HEK293 (cell line): ENCODE measurements at regions not wholly inside any gene's neighbourhood (a gene's known extent, or its start where the extent isn't known, plus 50 kb on each side); places are given as distances from the start of the nearest gene placed in this dataset.

Experiments used
- CTCF ChIA-PET: fragments of 350-600 bp; formaldehyde crosslinking; extraction: SDS; loops from one replicate; lab custom pipeline; 2021; ENCODE audit warnings: antibody characterized with exemption; lab: Yijun Ruan, JAX
- POLR2A ChIA-PET: fragments of 300-600 bp; formaldehyde crosslinking; extraction: SDS; loops from one replicate; lab custom pipeline; 2020; ENCODE audit warnings: antibody characterized with exemption, inconsistent platforms; lab: Yijun Ruan, JAX
- H3K27ac ChIP-seq: fragments of 200-500 bp; sonication (Bioruptor generic); 2 replicates; pipeline ENCODE4 v1.5.1; 2014; ENCODE audit warnings: low read depth, low read length, control low read depth, inconsistent platforms; ENCODE audit errors: extremely low read depth
- H3K36me3 ChIP-seq, 2 experiments: fragments of 200-500 bp in 1 of 2; sonication (Bioruptor generic) in 1 of 2; 1 replicate in 1 of 2; 2 replicates in 1 of 2; pipeline ENCODE4 v1.5.1; 2014 to 2017; ENCODE audit warnings: inconsistent platforms in 2 of 2, low read length in 2 of 2; ENCODE audit not compliant: control insufficient read depth in 2 of 2, insufficient read depth in 1 of 2
- H3K4me1 ChIP-seq: fragments of 200-500 bp; sonication (Bioruptor generic); 2 replicates; pipeline ENCODE4 v1.5.1; 2014; ENCODE audit warnings: mild to moderate bottlenecking, low read length, inconsistent platforms; ENCODE audit not compliant: control insufficient read depth, insufficient read depth
- H3K4me3 ChIP-seq: 2 replicates; pipeline ENCODE4 v1.5.1; 2011; ENCODE audit warnings: low read depth, mild to moderate bottlenecking, control low read depth, low read length, moderate library complexity
- H3K9me3 ChIP-seq: fragments of 200-500 bp; sonication (Bioruptor generic); 2 replicates; pipeline ENCODE4 v1.5.1; 2014; ENCODE audit warnings: low read depth, low read length, inconsistent platforms; ENCODE audit not compliant: control insufficient read depth, insufficient read depth
- CTCF ChIP-seq: fragments of 450-650 bp; formaldehyde crosslinking; IDR thresholded peaks from 2 replicates; pipeline ENCODE4 v1.5.1; 2016; ENCODE audit warnings: missing biosample characterization, missing genetic modification characterization
- HOXA7 ChIP-seq: sonication (generic); formaldehyde crosslinking; IDR thresholded peaks from 2 replicates; pipeline ENCODE4 v1.8.1; 2022; ENCODE audit warnings: missing genetic modification reagents, borderline replicate concordance
- KLF16 ChIP-seq: fragments of 450-650 bp; formaldehyde crosslinking; IDR thresholded peaks from 2 replicates; pipeline ENCODE4 v1.5.1; 2017; ENCODE audit warnings: missing biosample characterization, missing genetic modification characterization
- KLF7 ChIP-seq: fragments of 450-650 bp; formaldehyde crosslinking; IDR thresholded peaks from 2 replicates; pipeline ENCODE4 v1.5.1; 2016; ENCODE audit warnings: missing biosample characterization, missing genetic modification characterization, borderline replicate concordance
- OVOL3 ChIP-seq: fragments of 450-650 bp; formaldehyde crosslinking; IDR thresholded peaks from 2 replicates; pipeline ENCODE4 v1.5.1; 2016; ENCODE audit warnings: missing biosample characterization, missing genetic modification characterization
- PRDM4 ChIP-seq: fragments of 450-650 bp; formaldehyde crosslinking; IDR thresholded peaks from 2 replicates; pipeline ENCODE4 v1.5.1; 2017; ENCODE audit warnings: missing biosample characterization, missing genetic modification characterization
- SCRT2 ChIP-seq: fragments of 450-650 bp; formaldehyde crosslinking; IDR thresholded peaks from 2 replicates; pipeline ENCODE4 v1.5.1; 2016; ENCODE audit warnings: missing biosample characterization, missing genetic modification characterization
- ZBTB8A ChIP-seq: fragments of 450-650 bp; formaldehyde crosslinking; IDR thresholded peaks from 2 replicates; pipeline ENCODE4 v1.5.1; 2016; ENCODE audit warnings: missing biosample characterization, missing genetic modification characterization
- ZFHX2 ChIP-seq: fragments of 450-650 bp; formaldehyde crosslinking; conservative IDR thresholded peaks from 2 replicates; pipeline ENCODE4 v1.5.1; 2016; ENCODE audit warnings: missing biosample characterization, missing genetic modification characterization
- ZNF18 ChIP-seq: fragments of 450-650 bp; formaldehyde crosslinking; IDR thresholded peaks from 2 replicates; pipeline ENCODE4 v1.5.1; 2016; ENCODE audit warnings: missing biosample characterization, missing genetic modification characterization
- ZNF23 ChIP-seq: fragments of 450-650 bp; formaldehyde crosslinking; IDR thresholded peaks from 2 replicates; pipeline ENCODE4 v1.5.1; 2016; ENCODE audit warnings: missing biosample characterization, missing genetic modification characterization, borderline replicate concordance
- ZNF280D ChIP-seq: fragments of 450-650 bp; formaldehyde crosslinking; IDR thresholded peaks from 2 replicates; pipeline ENCODE4 v1.5.1; 2016; ENCODE audit warnings: missing biosample characterization, missing genetic modification characterization
- ZNF335 ChIP-seq: fragments of 450-650 bp; formaldehyde crosslinking; conservative IDR thresholded peaks from 2 replicates; pipeline ENCODE4 v1.5.1; 2016; ENCODE audit warnings: missing biosample characterization, missing genetic modification characterization
- ZNF530 ChIP-seq: fragments of 450-650 bp; formaldehyde crosslinking; IDR thresholded peaks from 2 replicates; pipeline ENCODE4 v1.5.1; 2016; ENCODE audit warnings: low read depth, missing biosample characterization, missing genetic modification characterization
- ZNF549 ChIP-seq: fragments of 450-650 bp; IDR thresholded peaks from 2 replicates; pipeline ENCODE4 v1.5.1; 2018; ENCODE audit warnings: missing biosample characterization, missing genetic modification characterization, mild to moderate bottlenecking, inconsistent platforms, moderate library complexity
- ZNF701 ChIP-seq: fragments of 450-650 bp; formaldehyde crosslinking; IDR thresholded peaks from 2 replicates; pipeline ENCODE4 v1.5.1; 2016; ENCODE audit warnings: missing biosample characterization, missing genetic modification characterization
- TF ChIP-seq, protein P1 (sequence below): fragments of 450-650 bp; formaldehyde crosslinking; IDR thresholded peaks from 2 replicates; pipeline ENCODE4 v1.5.1; 2016; ENCODE audit warnings: missing biosample characterization, missing genetic modification characterization, borderline replicate concordance
- TF ChIP-seq, protein P2 (sequence below): fragments of 450-650 bp; formaldehyde crosslinking; IDR thresholded peaks from 2 replicates; pipeline ENCODE4 v1.5.1; 2017; ENCODE audit warnings: missing biosample characterization, missing genetic modification characterization

DNA sequence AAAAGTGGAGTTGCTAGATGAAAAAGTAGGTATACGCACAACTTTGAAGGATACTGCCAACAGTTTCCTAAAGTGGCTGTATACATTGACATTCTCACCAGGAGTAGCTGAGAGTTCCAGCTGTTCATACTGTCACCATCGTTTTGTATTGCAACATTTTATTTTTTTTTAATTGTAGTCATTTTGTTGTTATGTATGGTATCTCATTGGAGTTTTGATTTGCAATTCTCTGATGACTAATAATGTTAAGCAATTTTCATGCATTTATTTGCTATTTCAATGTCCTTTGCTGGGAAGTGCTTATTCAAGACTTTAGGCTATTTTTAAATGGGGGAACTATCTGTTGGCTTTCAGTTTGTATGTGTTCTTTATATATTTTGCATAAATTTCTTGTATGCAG lies 185.1 kb upstream of the TGFBR2 start (continued):
- no peak for TF ChIP-seq ZNF280D
- TF ChIP-seq ZNF18, result no peak

- Histone ChIP-seq H3K4me3 (no peak overlapping the region), H3K4me1 (no peaks in the 10 kb centered on the region), H3K27ac (no peak overlapping the region), H3K36me3 (no peaks in the 10 kb centered on the region), H3K9me3 (no peaks in the 10 kb centered on the region)
- ChIA-PET CTCF (interaction anchor here (1.0 kb wide), 1 partner anchor 267 kb away, joined by 3 read pairs; no protein-coding TSS in a partner anchor), POLR2A (no interaction called here)
- no peak for TF ChIP-seq PRDM4 (tag by site-specific recombination)
- TF ChIP-seq KLF16 (tag by site-specific recombination), result no peak
- TF ChIP-seq SCRT2 (tag by site-specific recombination), result no peak
- no peak for TF ChIP-seq KLF7 (tag by site-specific recombination)
- TF ChIP-seq ZNF23 (tag by site-specific recombination), result no peak
- TF ChIP-seq ZFHX2 (tag by site-specific recombination), result no peak
- no peak for TF ChIP-seq ZBTB8A (tag by site-specific recombination)
- TF ChIP-seq, protein P1, sequence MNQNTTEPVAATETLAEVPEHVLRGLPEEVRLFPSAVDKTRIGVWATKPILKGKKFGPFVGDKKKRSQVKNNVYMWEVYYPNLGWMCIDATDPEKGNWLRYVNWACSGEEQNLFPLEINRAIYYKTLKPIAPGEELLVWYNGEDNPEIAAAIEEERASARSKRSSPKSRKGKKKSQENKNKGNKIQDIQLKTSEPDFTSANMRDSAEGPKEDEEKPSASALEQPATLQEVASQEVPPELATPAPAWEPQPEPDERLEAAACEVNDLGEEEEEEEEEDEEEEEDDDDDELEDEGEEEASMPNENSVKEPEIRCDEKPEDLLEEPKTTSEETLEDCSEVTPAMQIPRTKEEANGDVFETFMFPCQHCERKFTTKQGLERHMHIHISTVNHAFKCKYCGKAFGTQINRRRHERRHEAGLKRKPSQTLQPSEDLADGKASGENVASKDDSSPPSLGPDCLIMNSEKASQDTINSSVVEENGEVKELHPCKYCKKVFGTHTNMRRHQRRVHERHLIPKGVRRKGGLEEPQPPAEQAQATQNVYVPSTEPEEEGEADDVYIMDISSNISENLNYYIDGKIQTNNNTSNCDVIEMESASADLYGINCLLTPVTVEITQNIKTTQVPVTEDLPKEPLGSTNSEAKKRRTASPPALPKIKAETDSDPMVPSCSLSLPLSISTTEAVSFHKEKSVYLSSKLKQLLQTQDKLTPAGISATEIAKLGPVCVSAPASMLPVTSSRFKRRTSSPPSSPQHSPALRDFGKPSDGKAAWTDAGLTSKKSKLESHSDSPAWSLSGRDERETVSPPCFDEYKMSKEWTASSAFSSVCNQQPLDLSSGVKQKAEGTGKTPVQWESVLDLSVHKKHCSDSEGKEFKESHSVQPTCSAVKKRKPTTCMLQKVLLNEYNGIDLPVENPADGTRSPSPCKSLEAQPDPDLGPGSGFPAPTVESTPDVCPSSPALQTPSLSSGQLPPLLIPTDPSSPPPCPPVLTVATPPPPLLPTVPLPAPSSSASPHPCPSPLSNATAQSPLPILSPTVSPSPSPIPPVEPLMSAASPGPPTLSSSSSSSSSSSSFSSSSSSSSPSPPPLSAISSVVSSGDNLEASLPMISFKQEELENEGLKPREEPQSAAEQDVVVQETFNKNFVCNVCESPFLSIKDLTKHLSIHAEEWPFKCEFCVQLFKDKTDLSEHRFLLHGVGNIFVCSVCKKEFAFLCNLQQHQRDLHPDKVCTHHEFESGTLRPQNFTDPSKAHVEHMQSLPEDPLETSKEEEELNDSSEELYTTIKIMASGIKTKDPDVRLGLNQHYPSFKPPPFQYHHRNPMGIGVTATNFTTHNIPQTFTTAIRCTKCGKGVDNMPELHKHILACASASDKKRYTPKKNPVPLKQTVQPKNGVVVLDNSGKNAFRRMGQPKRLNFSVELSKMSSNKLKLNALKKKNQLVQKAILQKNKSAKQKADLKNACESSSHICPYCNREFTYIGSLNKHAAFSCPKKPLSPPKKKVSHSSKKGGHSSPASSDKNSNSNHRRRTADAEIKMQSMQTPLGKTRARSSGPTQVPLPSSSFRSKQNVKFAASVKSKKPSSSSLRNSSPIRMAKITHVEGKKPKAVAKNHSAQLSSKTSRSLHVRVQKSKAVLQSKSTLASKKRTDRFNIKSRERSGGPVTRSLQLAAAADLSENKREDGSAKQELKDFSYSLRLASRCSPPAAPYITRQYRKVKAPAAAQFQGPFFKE (tag by site-specific recombination), result no peak
- TF ChIP-seq OVOL3, result no peak
- TF ChIP-seq, protein P2, sequence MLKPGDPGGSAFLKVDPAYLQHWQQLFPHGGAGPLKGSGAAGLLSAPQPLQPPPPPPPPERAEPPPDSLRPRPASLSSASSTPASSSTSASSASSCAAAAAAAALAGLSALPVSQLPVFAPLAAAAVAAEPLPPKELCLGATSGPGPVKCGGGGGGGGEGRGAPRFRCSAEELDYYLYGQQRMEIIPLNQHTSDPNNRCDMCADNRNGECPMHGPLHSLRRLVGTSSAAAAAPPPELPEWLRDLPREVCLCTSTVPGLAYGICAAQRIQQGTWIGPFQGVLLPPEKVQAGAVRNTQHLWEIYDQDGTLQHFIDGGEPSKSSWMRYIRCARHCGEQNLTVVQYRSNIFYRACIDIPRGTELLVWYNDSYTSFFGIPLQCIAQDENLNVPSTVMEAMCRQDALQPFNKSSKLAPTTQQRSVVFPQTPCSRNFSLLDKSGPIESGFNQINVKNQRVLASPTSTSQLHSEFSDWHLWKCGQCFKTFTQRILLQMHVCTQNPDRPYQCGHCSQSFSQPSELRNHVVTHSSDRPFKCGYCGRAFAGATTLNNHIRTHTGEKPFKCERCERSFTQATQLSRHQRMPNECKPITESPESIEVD (tag by site-specific recombination), result no peak
- no peak for TF ChIP-seq CTCF (tag by site-specific recombination)
- TF ChIP-seq ZNF530 (tag by site-specific recombination), result no peak
- no peak for TF ChIP-seq HOXA7 (CRISPR knock-in tag)
- TF ChIP-seq ZNF701 (tag by site-specific recombination), result no peak
- no peak for TF ChIP-seq ZNF335 (tag by site-specific recombination)
- no peak for TF ChIP-seq ZNF549 (tag by site-specific recombination)
Observed at GRCh38 chr3:30426293-30426993, 180.0 kb upstream of the TGFBR2 start.
